HepG2 (cell line): ENCODE measurements at regions not wholly inside any gene's neighbourhood (a gene's known extent, or its start where the extent isn't known, plus 50 kb on each side); places are given as distances from the start of the nearest gene placed in this dataset.

ENCODE experiments used
- ATAC-seq: fragments of 200-7000 bp; cut with Tn5 transposase; 3 replicates; pipeline ENCODE4 v1.9.1; 2020; ENCODE audit warnings: mild to moderate bottlenecking, moderate library complexity
- BruUV-seq: library from RNA; stranded (reverse); fragments of 400-500 nt; replicated peaks from 2 replicates; lab custom pipeline; 2021; lab: Mats Ljungman, UMichigan
- CTCF ChIA-PET: fragments of 300-600 bp; formaldehyde crosslinking; extraction: SDS; loops from one replicate; lab custom pipeline; 2021; ENCODE audit warnings: low total read pairs, inconsistent platforms, low intra/inter-chr PET ratio; lab: Yijun Ruan, JAX
- POLR2A ChIA-PET: fragments of 350-600 bp; sonication (Branson Sonifier 250); formaldehyde crosslinking; loops from one replicate; lab custom pipeline; 2020; ENCODE audit warnings: antibody characterized with exemption, inconsistent platforms; lab: Yijun Ruan, JAX
- DNase-seq: peaks from one replicate; pipeline ENCODE4 v3.0.0-alpha.2; 2015; ENCODE audit warnings: low spot score
- FAIRE-seq: peaks from 3 replicates; lab custom pipeline; 2011; peaks lifted over from hg19 to GRCh38; lab: Jason Lieb, UNC
- H2AFZ ChIP-seq: one replicate; pipeline ENCODE4 v1.6.1; 2011; ENCODE audit warnings: low read length, inconsistent platforms
- H3K27ac ChIP-seq: fragments of 300-600 bp; 3 replicates; pipeline ENCODE4 v1.8.0; 2011; ENCODE audit warnings: mixed run types, mild to moderate bottlenecking, mixed read lengths, low read length, inconsistent platforms; ENCODE audit not compliant: insufficient read depth; ENCODE audit errors: extremely low read length
- H3K27me3 ChIP-seq, 2 experiments: fragments of 200-600 bp in 1 of 2; 2 replicates in 1 of 2; 3 replicates in 1 of 2; pipeline versions ENCODE4 v1.6.0 to v1.8.0; 2011; ENCODE audit warnings: low read length in 2 of 2, mild to moderate bottlenecking in 2 of 2, moderate library complexity in 2 of 2, inconsistent platforms in 1 of 2; ENCODE audit not compliant: insufficient read depth in 2 of 2, control insufficient read depth in 1 of 2
- H3K36me3 ChIP-seq, 2 experiments: fragments of 200-600 bp in 1 of 2; replicated peaks in 1 of 2; 2 replicates in 1 of 2; 3 replicates in 1 of 2; pipeline versions ENCODE4 v1.5.1 to v1.8.0; 2011; ENCODE audit warnings: low read length in 2 of 2, inconsistent platforms in 1 of 2; ENCODE audit not compliant: insufficient read depth in 2 of 2, control insufficient read depth in 1 of 2
- H3K4me1 ChIP-seq: 2 replicates; pipeline ENCODE4 v1.5.1; 2012; ENCODE audit warnings: low read length, inconsistent platforms; ENCODE audit not compliant: insufficient read depth
- H3K4me2 ChIP-seq: 2 replicates; pipeline ENCODE4 v1.6.0; 2011; ENCODE audit warnings: low read depth, low read length, inconsistent platforms
- H3K4me3 ChIP-seq, 3 experiments: fragments of 200-600 bp in 1 of 3; sonication (generic), shearing (Covaris generic) in 1 of 3; replicated peaks in 1 of 3; 2 replicates each; pipeline ENCODE4 v1.5.1; 2011 to 2016; ENCODE audit warnings: low read length in 3 of 3, inconsistent platforms in 2 of 3, low read depth in 2 of 3, mild to moderate bottlenecking in 2 of 3, control low read depth in 1 of 3, mixed read lengths in 1 of 3; ENCODE audit not compliant: insufficient read depth in 1 of 3
- H3K79me2 ChIP-seq: one replicate; pipeline ENCODE4 v1.6.1; 2011; ENCODE audit warnings: low read length, inconsistent platforms; ENCODE audit not compliant: insufficient read depth
- H3K9ac ChIP-seq: 2 replicates; pipeline ENCODE4 v1.6.0; 2011; ENCODE audit warnings: mild to moderate bottlenecking, low read depth, low read length, inconsistent platforms; ENCODE audit not compliant: insufficient read depth
- H3K9me3 ChIP-seq: 2 replicates; pipeline ENCODE4 v1.5.1; 2012; ENCODE audit warnings: mild to moderate bottlenecking, low read length
- H4K20me1 ChIP-seq: 2 replicates; pipeline ENCODE4 v1.6.0; 2011; ENCODE audit warnings: inconsistent platforms, mild to moderate bottlenecking, low read length, moderate library complexity; ENCODE audit not compliant: insufficient read depth
- ARNT ChIP-seq: fragments of 450-650 bp; IDR thresholded peaks from 2 replicates; pipeline ENCODE4 v1.6.1; 2017
- BRCA1 ChIP-seq: sonication (generic); formaldehyde crosslinking; IDR thresholded peaks from 2 replicates; pipeline ENCODE4 v1.4.0; 2020; ENCODE audit warnings: missing genetic modification reagents
- FOXJ3 ChIP-seq: sonication (generic); formaldehyde crosslinking; IDR thresholded peaks from 2 replicates; pipeline ENCODE4 v1.4.0; 2020; ENCODE audit warnings: missing genetic modification reagents, mild to moderate bottlenecking, borderline replicate concordance
- LCORL ChIP-seq, 2 experiments: fragments of 450-650 bp in 1 of 2; sonication (generic) in 1 of 2; formaldehyde crosslinking in 1 of 2; IDR thresholded peaks; 2 replicates each; pipeline versions ENCODE4 v1.5.0 to v1.6.1; 2017 to 2020; ENCODE audit warnings: antibody characterized with exemption in 1 of 2, missing genetic modification reagents in 1 of 2
- PAXIP1 ChIP-seq: sonication (generic); formaldehyde crosslinking; conservative IDR thresholded peaks from 2 replicates; pipeline ENCODE4 v1.4.0; 2020; ENCODE audit warnings: mild to moderate bottlenecking, missing genetic modification reagents, moderate library complexity
- SIX4 ChIP-seq: sonication (generic); formaldehyde crosslinking; IDR thresholded peaks from 2 replicates; pipeline ENCODE4 v1.4.0; 2020; ENCODE audit warnings: missing genetic modification reagents
- ZNF343 ChIP-seq: sonication (generic); formaldehyde crosslinking; IDR thresholded peaks from 2 replicates; pipeline ENCODE4 v1.4.0; 2020; ENCODE audit warnings: mild to moderate bottlenecking, missing genetic modification reagents
- ZNF510 ChIP-seq: sonication (generic); formaldehyde crosslinking; IDR thresholded peaks from 2 replicates; pipeline ENCODE4 v1.4.0; 2020; ENCODE audit warnings: low read depth, mild to moderate bottlenecking, missing genetic modification reagents
- ZNF605 ChIP-seq: sonication (generic); formaldehyde crosslinking; IDR thresholded peaks from 2 replicates; pipeline ENCODE4 v1.8.0; 2022; ENCODE audit warnings: mild to moderate bottlenecking, missing genetic modification reagents
- ZNF776 ChIP-seq: sonication (generic); formaldehyde crosslinking; IDR thresholded peaks from 2 replicates; pipeline ENCODE4 v1.4.0; 2020; ENCODE audit warnings: mild to moderate bottlenecking, missing genetic modification reagents
- WGBS: methylation state at CpG from one replicate; pipeline ENCODE4 v1.1.6; 2017; ENCODE audit warnings: low lambda C conversion rate; 5-methylcytosine and 5-hydroxymethylcytosine counted together
- in situ Hi-C: cut with HindIII; loops from 2 replicates; pipeline ENCODE4 v1.10.0; 2017; ENCODE audit warnings: low pct_unique_long_range_greater_than_20kb; ENCODE audit not compliant: extremely low pct_ligation_motif_present
- intact Hi-C: fragments of 100-400 bp; cut with micrococcal nuclease; formaldehyde crosslinking; loops from one replicate; pipeline ENCODE4 v1.10.0; 2022; ENCODE audit not compliant: unreplicated experiment
- TF ChIP-seq, protein P1 (sequence below): sonication (generic); formaldehyde crosslinking; IDR thresholded peaks from 2 replicates; pipeline ENCODE4 v1.4.0; 2020; ENCODE audit warnings: missing genetic modification reagents

DNA sequence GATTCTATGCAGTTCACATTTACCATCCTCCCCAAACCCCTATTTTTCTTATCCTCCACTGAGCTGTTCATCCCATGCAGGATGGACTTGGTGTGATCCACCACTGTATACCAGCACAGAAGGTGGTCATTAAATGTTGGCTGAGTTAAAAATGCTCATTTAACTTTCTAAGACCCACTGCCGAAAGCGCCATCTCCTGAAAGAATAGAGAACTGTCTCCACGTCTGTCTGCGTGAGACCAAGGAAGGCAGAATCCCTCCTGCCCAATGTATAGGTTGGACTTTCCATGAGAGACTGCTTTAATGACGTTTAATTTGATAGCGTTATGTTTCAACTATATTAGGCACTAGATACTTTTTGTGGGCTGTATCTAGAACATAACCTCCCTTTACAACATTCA lies 124.3 kb downstream of the GPAM start:
- ATAC-seq (no peak), FAIRE-seq (no peak), DNase-seq (no peak)
- no peaks in the 10 kb centered on the region for H3K9me3 ChIP-seq
- WGBS, result 76% methylated on average over 6 of the region's 6 CpGs
- H3K79me2 ChIP-seq, result no peaks in the 10 kb centered on the region
- H3K36me3 ChIP-seq, result no peaks in the 10 kb centered on the region
- no peak overlapping the region for H3K9ac ChIP-seq
- TF ChIP-seq BRCA1, result no peak
- no peak for TF ChIP-seq ZNF343 (CRISPR knock-in tag)
- no peak for TF ChIP-seq LCORL (IDR thresholded peaks at IDR 0.05)
- no peak for TF ChIP-seq LCORL (CRISPR knock-in tag; IDR thresholded peaks at IDR 0.05)
- no peak for TF ChIP-seq ZNF605 (CRISPR knock-in tag)
- TF ChIP-seq ARNT, result no peak
- TF ChIP-seq, protein P1, sequence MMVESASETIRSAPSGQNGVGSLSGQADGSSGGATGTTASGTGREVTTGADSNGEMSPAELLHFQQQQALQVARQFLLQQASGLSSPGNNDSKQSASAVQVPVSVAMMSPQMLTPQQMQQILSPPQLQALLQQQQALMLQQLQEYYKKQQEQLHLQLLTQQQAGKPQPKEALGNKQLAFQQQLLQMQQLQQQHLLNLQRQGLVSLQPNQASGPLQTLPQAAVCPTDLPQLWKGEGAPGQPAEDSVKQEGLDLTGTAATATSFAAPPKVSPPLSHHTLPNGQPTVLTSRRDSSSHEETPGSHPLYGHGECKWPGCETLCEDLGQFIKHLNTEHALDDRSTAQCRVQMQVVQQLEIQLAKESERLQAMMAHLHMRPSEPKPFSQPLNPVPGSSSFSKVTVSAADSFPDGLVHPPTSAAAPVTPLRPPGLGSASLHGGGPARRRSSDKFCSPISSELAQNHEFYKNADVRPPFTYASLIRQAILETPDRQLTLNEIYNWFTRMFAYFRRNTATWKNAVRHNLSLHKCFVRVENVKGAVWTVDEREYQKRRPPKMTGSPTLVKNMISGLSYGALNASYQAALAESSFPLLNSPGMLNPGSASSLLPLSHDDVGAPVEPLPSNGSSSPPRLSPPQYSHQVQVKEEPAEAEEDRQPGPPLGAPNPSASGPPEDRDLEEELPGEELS (CRISPR knock-in tag), result no peak
- TF ChIP-seq PAXIP1 (CRISPR knock-in tag), result no peak
- no peak for TF ChIP-seq ZNF510 (CRISPR knock-in tag)
- no peak for TF ChIP-seq FOXJ3 (CRISPR knock-in tag)
- TF ChIP-seq SIX4 (CRISPR knock-in tag), result no peak
- no peak for TF ChIP-seq ZNF776
- CTCF ChIA-PET, result no interaction called here
- no peak overlapping the region for H3K4me2 ChIP-seq
- H3K27me3 ChIP-seq, result no peaks in the 10 kb centered on the region
- no peak overlapping the region for H2AFZ ChIP-seq
- intact Hi-C loops (no loop called here), in situ Hi-C loops (no loop called here)
- BruUV-seq, result no TSS peak
- H3K4me1 ChIP-seq, result peaks cover 2% of the 10 kb centered on the region
- H3K4me3 ChIP-seq, result no peak overlapping the region
- no peak overlapping the region for H3K27ac ChIP-seq
- no peaks in the 10 kb centered on the region for H4K20me1 ChIP-seq
- POLR2A ChIA-PET, result no interaction called here
